HS-5 (cell line): ENCODE measurements at regions not wholly inside any gene's neighbourhood (a gene's known extent, or its start where the extent isn't known, plus 50 kb on each side); places are given as distances from the start of the nearest gene placed in this dataset.
"Not testable (repeated sequence)": the region's sequence is repeated elsewhere in the genome, so short reads cannot be mapped to it uniquely, and the experiment has no call there.

Experiments
- DNase-seq: peaks from one replicate; pipeline ENCODE4 v3.0.0-alpha.2; 2012; ENCODE audit warnings: low read depth

GRCh38 chr11:110347660-110348059, 51.2 kb upstream of the RDX start:
- DNase-seq: no peak

GRCh38 chr11:110349138-110349996, 53.0 kb upstream of the RDX start:
- DNase-seq: no peak

DNA sequence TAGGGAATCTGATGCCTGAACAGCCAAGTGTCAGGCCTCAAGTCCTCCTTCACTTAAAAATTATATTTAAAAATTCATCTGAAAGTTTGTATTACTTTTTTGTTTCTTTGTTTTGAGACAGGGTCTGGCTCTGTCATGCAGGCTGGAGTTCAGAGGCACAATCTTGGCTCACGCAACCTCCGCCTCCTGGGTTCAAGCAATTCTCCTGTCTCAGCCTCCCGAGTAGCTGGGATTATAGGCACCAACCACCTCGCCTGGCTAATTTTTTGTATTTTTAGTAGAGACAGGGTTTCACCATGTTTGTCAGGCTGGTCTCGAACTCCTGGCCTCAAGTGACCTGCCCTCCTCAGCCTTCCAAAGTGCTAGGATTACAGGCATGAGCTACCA, 53.6 kb upstream of the RDX start:
- DNase-seq: not testable (repeated sequence)

DNA sequence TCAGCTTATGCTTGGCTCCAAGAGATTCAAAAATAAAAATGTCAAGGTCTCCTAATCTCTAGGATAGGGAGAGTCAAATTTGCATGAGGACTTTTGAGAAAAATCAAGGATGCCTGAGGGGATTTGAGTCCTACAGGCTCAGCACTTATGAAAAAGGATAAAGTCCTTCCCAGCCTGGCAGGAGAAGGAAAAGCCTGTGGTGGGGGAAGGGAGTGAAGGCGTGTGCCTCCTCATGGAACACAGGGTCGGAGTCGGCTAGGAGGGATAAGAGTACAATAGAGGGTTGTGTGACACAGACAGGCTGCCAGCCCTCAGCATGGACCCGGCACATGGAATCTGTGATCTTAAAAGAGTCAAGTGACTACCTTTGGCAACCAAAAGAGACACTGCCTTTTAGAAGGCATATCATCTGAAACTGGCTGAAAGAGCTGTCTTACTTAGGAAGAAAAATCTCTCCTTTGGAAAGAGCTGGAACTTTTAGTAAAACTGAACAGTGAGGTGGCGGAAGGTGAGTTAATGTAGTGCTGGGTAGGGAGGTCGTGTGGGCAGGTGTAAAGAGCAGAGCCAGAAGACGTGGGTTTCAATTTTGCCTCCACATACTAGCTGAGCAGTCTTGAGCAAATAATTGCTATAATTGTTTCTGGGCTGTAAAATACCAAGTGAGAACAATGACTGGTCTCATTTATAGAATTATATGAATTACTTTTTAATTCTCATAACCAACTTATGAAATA, 58.8 kb upstream of the RDX start:
- DNase-seq: no peak

DNA sequence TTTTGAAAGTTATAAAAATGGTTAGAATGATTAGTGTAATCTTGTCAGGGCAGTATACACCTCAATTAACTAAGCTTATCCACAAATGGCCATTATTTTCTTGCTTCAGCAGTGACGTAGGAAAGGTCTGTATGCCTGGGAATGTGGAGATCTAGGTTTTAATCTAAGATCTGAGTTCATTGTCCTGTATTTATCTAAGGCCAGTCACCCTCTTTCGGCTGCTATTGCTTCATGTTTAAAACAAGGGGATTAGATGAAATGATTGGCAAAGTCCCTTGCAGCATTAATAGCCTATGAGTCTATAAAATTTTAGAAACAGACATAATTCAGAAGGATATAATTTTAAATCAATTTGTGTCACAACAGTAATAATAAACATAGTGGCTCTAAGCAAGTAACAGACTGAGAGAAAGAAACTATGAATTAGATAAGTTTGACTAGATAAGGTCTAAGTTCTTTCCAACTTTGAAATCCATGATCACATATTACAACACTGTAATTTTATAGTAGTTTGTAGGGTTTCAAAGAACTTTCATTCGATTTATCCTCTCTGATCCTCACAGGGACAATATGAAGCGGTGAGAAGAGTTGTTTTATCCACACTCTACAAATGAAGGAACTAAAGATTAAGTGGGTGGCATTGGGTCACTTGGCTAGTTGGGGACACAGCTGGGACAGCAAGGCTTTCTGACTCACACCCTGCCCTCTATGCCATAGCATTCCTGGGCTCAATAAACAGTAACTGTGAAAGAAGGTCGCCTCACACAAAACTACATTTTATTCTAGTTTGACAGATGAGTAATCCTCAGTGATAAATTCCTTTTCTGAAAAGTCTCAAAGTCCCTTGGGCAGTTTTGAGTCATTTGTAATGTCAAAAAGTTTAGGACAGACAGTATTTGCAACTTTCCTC, 60.6 kb upstream of the RDX start:
- DNase-seq: no peak

DNA sequence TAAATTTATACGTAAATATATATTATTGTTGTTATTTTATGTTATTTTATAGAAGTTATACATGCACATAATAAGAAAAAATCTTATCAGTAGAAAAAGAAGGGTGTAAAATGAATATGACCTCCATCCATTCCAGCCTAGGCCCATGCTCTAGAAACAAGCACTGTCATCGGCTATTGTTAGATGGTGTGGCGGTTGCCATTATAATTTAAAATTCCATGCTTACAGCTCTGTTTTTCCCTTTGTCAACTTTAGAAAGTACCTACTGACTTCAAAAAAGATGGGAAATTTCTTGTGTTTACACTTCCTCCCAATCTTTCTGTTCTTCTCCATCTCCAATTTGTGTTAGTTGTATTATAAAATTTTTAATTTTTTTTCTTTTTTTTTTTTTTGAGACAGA, 61.9 kb upstream of the RDX start:
- no peak for DNase-seq

DNA sequence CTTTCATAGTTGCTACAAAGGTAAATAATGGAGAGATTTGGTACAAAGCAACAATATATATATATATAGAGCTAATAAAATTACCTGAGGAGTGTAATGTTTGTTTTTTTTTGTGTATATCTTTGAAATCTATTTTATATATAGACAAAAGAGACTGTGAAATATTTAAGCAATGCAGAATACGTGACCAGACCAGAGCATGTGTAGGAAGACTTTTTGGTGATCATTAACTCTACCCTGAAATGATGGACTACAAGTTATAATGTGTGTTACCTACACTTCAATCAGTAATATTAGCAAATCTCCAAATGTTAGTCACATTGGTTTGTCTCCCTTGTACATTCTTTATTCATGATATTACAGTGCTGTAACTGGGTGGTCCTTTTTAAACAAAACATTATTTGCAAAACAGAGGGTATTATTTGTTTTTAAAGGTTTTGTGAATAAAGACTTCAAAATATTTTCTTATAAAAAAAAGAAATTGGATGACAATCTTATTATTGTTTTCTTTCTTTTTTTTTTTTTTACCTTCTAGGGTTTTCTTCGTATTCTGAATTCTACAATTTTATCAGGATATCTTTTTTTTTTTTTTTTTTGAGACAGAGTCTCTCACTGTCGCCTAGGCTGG, 64.5 kb upstream of the RDX start:
- not testable (repeated sequence) for DNase-seq

DNA sequence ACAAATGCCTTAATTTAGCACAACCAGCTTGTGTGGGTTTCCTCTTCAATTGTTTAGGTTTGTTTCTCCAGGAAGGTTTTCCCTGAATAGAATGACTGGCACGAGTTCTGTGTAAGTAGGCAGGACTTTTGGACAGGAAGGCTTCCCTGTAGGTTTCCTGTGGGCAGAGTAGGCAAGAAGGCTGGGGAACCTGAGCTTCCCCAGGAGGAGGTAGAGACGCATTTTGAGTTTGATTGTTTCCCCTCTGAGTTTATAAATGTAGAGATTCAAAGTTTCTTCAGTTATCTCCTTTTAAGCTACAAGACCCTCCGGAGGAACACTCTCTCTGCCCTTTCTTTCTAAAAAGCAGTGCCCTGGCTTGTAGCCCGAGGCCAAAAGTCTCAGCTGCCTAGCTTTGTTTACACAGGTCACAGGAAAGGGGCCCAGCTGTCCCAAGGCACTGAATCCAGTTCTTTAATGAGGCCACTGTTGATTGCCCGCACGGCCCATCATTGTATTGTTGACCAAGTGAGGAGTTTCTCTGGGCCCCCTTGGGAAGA, 66.6 kb upstream of the RDX start:
- no peak for DNase-seq

DNA sequence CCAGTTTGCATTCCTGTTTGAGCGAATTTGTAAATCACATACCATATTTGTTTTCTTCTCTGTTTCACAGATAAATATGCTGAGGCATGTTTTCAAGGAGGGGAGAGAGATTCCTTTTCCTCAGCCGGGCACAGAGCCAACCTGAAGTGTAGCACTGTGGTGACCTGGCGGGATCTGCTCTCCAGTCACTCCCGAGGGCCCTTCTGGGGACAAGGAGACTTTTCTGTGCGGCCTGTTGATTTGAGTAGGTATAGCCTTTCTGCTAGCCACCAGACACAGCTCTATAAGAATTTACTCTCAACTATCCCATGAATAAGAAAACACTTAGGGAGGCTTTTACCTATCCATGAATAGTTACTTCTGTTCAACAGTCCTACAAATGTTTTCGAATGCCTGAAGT, 63.5 kb upstream of the FDX1 start:
- no peak for DNase-seq

GRCh38 chr11:110367571-110367970, 62.2 kb upstream of the FDX1 start:
- no peak for DNase-seq

- no peak for DNase-seq
These were observed 58.7 kb upstream of the FDX1 start for GRCh38 chr11:110371084-110371483.

- peak; percentile 47 for DNase-seq
These were observed 56.6 kb upstream of the FDX1 start for GRCh38 chr11:110373051-110373702.

GRCh38 chr11:110374921-110375320, 54.8 kb upstream of the FDX1 start:
- no peak for DNase-seq

GRCh38 chr11:110375351-110375750, 54.4 kb upstream of the FDX1 start:
- DNase-seq: no peak

GRCh38 chr11:110376021-110376420, 53.7 kb upstream of the FDX1 start:
- DNase-seq: no peak

DNA sequence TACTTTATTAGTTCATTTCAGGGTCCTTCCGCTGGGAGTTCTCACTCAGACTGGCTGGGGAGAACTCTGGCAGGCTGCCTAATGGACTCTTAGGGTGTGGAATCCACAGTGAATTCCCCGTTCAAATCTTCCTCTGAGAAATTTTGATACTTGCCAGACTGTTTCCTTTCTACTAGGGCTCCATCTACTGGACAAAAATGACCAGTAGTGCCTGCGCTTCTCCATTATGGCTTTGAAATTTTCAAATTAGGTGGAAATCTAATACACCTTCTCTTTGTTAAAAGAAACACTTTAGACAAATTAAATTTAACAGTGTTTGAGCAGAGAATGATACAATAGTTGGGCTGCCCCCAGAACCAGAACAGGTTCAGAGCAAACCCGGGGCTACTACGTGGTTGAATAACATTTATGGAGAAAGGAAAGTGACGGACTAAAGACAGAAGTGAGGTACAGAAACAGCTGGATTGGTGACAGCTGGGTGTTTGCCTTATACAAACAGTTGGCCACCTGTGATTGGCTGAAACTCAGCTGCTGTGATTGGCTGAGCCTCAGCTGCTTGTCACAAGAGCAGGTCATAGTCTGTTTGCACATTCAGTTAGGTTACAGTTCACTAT, 52.9 kb upstream of the FDX1 start:
- DNase-seq: peak; percentile 39

GRCh38 chr11:110377434-110377833, 52.3 kb upstream of the FDX1 start:
- no peak for DNase-seq

- DNase-seq: no peak
These were observed 50.5 kb upstream of the FDX1 start for GRCh38 chr11:110379261-110379660.

- DNase-seq: no peak
These were observed 49.8 kb upstream of the FDX1 start for GRCh38 chr11:110379936-110380335.
